ENCODE measurements at regions not wholly inside any gene's neighbourhood (a gene's known extent, or its start where the extent isn't known, plus 50 kb on each side); places are given as distances from the start of the nearest gene placed in this dataset.

- no peak overlapping the region for H3K27ac Mint-ChIP-seq (ENCODE audit: low read depth, unreplicated experiment)
- no peaks in the 10 kb centered on the region for H3K4me1 Mint-ChIP-seq (ENCODE audit: insufficient read depth, unreplicated experiment)
- DNase-seq (ENCODE audit: unreplicated experiment), result no peak
- ChIA-PET POLR2A (no interaction called here), CTCF (no interaction called here)
- H3K36me3 Mint-ChIP-seq (ENCODE audit: insufficient read depth, unreplicated experiment), result no peaks in the 10 kb centered on the region
- no peak overlapping the region for H3K4me3 Mint-ChIP-seq (ENCODE audit: unreplicated experiment)
- no peaks in the 10 kb centered on the region for H3K27me3 Mint-ChIP-seq (ENCODE audit: insufficient read depth, unreplicated experiment)
- TF ChIP-seq CTCF (IDR thresholded peaks at IDR 0.05; ENCODE audit: unreplicated experiment), result no peak
- intact Hi-C loops (cut with micrococcal nuclease), result no loop called here
- BruUV-seq (replicated peaks), result no TSS peak
- no peaks in the 10 kb centered on the region for H3K9me3 Mint-ChIP-seq (ENCODE audit: unreplicated experiment)
These were observed 133.1 kb downstream of the DIPK2A start for GRCh38 chr3:144104679-144105078.

GRCh38 chr3:144105542-144105941, 133.9 kb downstream of the DIPK2A start:
- ChIA-PET CTCF (no interaction called here), POLR2A (no interaction called here)
- intact Hi-C loops (cut with micrococcal nuclease), result no loop called here
- Mint-ChIP-seq H3K4me3 (ENCODE audit: unreplicated experiment) (no peak overlapping the region), H3K36me3 (ENCODE audit: insufficient read depth, unreplicated experiment) (no peaks in the 10 kb centered on the region), H3K9me3 (ENCODE audit: unreplicated experiment) (no peaks in the 10 kb centered on the region), H3K27me3 (ENCODE audit: insufficient read depth, unreplicated experiment) (no peaks in the 10 kb centered on the region), H3K4me1 (ENCODE audit: insufficient read depth, unreplicated experiment) (peaks cover 5% of the 10 kb centered on the region), H3K27ac (ENCODE audit: low read depth, unreplicated experiment) (no peak overlapping the region)
- no peak for TF ChIP-seq CTCF (IDR thresholded peaks at IDR 0.05; ENCODE audit: unreplicated experiment)
- no peak for DNase-seq (ENCODE audit: unreplicated experiment)
- no TSS peak for BruUV-seq (replicated peaks)

- CTCF ChIA-PET, result no interaction called here
- Mint-ChIP-seq H3K4me3 (ENCODE audit: unreplicated experiment) (no peak overlapping the region), H3K9me3 (ENCODE audit: unreplicated experiment) (no peaks in the 10 kb centered on the region), H3K27ac (ENCODE audit: low read depth, unreplicated experiment) (no peak overlapping the region), H3K4me1 (ENCODE audit: insufficient read depth, unreplicated experiment) (peaks cover 5% of the 10 kb centered on the region), H3K27me3 (ENCODE audit: insufficient read depth, unreplicated experiment) (peaks cover 1% of the 10 kb centered on the region), H3K36me3 (ENCODE audit: insufficient read depth, unreplicated experiment) (no peaks in the 10 kb centered on the region)
- intact Hi-C loops (cut with micrococcal nuclease), result no loop called here
- POLR2A ChIA-PET, result interaction anchor here (0.7 kb wide), 1 partner anchor 830 kb away, joined by 3 read pairs; no protein-coding TSS in a partner anchor
- DNase-seq (ENCODE audit: unreplicated experiment), result no peak
- no TSS peak for BruUV-seq (replicated peaks)
- TF ChIP-seq CTCF (IDR thresholded peaks at IDR 0.05; ENCODE audit: unreplicated experiment), result no peak
These were observed 135.3 kb downstream of the DIPK2A start for GRCh38 chr3:144106970-144107369.

GRCh38 chr3:144107923-144108322, 136.3 kb downstream of the DIPK2A start:
- intact Hi-C loops (cut with micrococcal nuclease), result no loop called here
- Mint-ChIP-seq H3K9me3 (ENCODE audit: unreplicated experiment) (no peaks in the 10 kb centered on the region), H3K4me1 (ENCODE audit: insufficient read depth, unreplicated experiment) (peaks cover 11% of the 10 kb centered on the region), H3K27ac (ENCODE audit: low read depth, unreplicated experiment) (no peak overlapping the region), H3K36me3 (ENCODE audit: insufficient read depth, unreplicated experiment) (no peaks in the 10 kb centered on the region), H3K27me3 (ENCODE audit: insufficient read depth, unreplicated experiment) (peaks cover 11% of the 10 kb centered on the region), H3K4me3 (ENCODE audit: unreplicated experiment) (no peak overlapping the region)
- DNase-seq (ENCODE audit: unreplicated experiment), result no peak
- ChIA-PET CTCF (interaction anchor here (0.6 kb wide), 1 partner anchor 231 kb away, joined by 3 read pairs; no protein-coding TSS in a partner anchor), POLR2A (interaction anchor here (0.7 kb wide), 1 partner anchor 829 kb away, joined by 3 read pairs; no protein-coding TSS in a partner anchor)
- TF ChIP-seq CTCF (IDR thresholded peaks at IDR 0.05; ENCODE audit: unreplicated experiment), result no peak
- no TSS peak for BruUV-seq (replicated peaks)
